HG03103 (cell line): ENCODE measurements at regions not wholly inside any gene's neighbourhood (a gene's known extent, or its start where the extent isn't known, plus 50 kb on each side); places are given as distances from the start of the nearest gene placed in this dataset.
"Not testable (repeated sequence)": the region's sequence is repeated elsewhere in the genome, so short reads cannot be mapped to it uniquely, and the experiment has no call there.

ENCODE experiments used
- ATAC-seq: cut with Tn5 transposase; IDR thresholded peaks from one replicate; pipeline ENCODE4 v1.9.1; 2021; ENCODE audit warnings: low read depth; ENCODE audit not compliant: unreplicated experiment

DNA sequence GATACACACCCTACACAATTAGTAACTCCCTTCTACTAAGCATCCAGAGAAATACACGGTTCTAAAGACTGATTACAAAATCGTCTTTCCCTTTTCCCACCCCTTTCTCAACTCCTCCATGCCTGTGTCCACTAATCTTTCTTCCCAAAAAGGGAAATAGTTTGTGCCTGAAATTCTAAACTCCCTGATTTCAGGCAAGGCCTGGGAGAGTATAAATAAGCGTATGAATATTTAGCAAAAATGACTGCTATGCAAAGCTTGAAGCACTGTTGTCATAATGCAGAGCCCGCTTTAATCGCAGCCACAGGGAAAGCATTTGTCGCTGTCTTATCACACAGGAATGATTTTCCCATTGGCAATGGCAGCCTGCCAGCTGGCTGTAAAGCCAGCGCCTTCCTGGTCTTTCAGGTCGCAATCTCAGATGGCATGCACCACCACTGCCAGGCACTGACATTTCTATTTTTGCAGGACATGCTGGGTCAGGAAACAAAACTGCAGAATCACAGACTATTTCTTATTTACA is 142.9 kb upstream of the PCGF5 start:
- no peak for ATAC-seq

GRCh38 chr10:91080776-91081175 is 139.7 kb upstream of the PCGF5 start:
- no peak for ATAC-seq

GRCh38 chr10:91082447-91082846 is 138.0 kb upstream of the PCGF5 start:
- ATAC-seq: no peak

DNA sequence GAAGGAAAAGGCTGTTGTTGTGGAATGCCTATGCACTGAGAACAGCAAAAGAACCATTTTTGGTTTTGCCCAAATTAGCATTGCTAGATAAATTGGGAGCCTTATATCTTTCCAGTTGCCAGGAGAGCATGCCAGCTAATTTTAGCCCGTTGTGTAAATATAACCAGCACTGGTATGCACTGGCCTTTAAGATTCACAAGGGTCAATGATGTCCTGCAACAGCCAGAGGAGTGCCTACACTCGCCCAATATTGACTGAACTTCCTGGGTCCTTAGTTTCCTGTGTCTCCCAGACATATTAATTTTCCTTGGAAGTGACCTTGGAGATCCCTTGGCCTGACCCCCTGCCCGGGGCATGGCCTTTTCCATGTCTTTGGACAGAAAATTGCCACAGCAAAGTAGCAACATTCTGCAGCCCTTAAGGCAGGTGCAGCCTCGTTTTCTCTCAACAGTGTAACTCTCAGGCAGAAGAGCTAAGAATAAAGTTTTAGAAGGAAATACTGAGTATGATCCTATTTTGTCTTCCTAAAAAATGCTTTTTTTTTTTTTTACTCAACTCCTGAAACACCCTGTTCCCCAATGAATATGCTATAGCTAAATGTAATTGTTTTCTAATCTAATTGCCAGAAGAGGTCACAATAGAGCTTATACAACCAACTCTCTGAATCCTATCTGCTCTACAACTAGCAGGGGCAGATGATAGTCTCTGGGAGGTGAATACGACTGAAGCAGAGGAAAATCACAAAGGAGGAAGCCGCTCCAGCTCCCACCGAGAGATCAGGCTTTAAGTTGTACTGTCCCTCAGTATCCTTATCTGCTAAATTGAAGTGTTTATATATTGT is 131.9 kb upstream of the PCGF5 start:
- ATAC-seq: no peak

GRCh38 chr10:91090761-91091529 is 129.5 kb upstream of the PCGF5 start:
- ATAC-seq: no peak

GRCh38 chr10:91091780-91092179 is 128.7 kb upstream of the PCGF5 start:
- no peak for ATAC-seq

GRCh38 chr10:91096274-91096673 is 124.2 kb upstream of the PCGF5 start:
- no peak for ATAC-seq

DNA sequence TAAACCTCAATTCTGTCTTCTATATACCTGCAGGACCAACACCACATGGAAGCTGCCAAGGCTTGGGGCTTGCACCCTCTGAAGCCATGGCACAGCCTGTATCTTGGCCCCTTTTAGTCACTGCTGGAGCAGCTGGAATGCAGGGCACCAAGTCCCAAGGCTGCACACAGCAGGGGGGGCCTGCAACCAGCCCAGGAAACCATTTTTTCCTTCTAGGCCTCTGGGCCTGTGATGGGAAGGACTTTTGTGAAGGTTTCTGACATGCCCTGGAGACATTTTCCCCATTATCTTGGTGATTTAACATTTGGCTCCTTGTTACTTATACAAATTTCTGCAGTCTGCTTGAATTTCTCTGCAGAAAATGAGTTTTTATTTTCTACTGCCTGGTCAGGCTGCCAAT is 123.2 kb upstream of the PCGF5 start:
- ATAC-seq: no peak

DNA sequence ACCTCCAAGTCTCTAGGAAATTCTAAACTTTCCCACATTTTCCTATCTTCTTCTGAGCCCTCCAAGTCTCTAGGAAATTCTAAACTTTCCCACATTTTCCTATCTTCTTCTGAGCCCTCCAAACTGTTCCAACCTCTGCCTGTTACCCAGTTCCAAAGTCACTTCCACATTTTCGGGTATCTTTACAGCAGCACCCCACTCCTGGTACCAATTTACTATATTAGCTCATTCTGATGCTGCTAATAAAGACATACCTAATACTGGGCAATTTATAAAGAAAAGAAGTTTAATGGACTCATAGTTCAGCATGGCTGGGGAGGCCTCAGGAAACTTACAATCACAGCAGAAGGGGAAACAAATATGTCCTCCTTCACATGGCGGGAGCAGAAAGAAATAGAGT is 122.4 kb upstream of the PCGF5 start:
- ATAC-seq: not testable (repeated sequence)

- ATAC-seq: peak; percentile 72
These were observed 116.9 kb upstream of the PCGF5 start for GRCh38 chr10:91103384-91104192.

DNA sequence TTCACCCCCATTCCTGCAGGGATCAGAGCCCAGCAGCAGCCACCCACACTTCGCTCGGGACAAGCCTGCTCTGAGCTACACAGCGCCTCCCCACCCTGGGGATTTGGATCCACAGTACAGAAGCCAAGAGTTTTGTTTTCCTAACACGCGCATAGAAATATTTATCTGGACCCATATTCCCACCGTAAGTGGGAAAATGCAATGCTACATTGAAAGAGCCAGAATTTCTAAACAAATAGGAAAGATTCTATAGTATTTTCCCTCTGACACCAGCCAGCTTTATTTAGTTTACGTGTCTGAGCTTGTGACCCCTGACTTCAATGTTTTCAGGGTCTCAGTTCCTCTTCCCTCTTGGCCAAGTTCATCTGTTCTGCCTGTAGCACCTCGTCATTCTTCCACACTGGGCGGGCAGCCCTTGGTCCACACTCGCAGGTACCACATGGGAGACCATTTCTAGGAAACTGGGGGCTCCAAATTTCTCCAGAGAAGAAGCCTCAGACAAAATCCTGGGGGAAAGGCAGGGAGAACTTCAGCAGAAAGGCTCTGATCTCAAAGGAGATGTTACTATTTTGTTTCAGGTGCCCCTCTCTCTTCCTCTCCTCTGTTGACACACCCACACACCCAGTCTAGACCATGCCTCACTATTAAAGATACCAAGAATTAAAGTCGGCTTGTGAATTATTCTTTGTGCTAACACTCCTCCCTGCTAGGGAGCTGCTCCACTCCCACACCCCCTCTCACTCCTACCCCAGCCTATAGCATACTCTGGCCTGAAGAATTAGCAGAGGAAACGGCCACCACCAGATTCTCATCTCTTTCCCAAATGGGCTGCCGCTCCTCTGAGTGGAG is 116.0 kb upstream of the PCGF5 start:
- no peak for ATAC-seq

DNA sequence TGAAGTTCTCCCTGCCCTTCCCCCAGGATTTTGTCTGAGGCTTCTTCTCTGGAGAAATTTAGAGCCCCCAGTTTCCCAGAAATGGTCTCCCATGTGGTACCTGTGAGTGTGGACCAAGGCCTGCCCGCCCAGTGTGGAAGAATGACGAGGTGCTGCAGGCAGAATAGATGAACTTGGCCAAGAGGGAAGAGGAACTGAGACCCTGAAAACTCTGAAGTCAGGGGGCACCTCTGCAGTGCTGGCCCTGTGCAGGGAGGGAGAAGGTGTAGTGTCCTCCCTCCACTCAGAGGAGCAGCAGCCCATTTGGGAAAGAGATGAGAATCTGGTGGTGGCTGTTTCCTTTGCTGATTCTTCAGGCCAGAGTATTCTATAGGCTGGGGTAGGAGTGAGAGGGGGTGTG is 115.2 kb upstream of the PCGF5 start:
- no peak for ATAC-seq

GRCh38 chr10:91108820-91109219 is 111.6 kb upstream of the PCGF5 start:
- no peak for ATAC-seq

- ATAC-seq: no peak
These were observed 109.4 kb upstream of the PCGF5 start for GRCh38 chr10:91111060-91111459.

DNA sequence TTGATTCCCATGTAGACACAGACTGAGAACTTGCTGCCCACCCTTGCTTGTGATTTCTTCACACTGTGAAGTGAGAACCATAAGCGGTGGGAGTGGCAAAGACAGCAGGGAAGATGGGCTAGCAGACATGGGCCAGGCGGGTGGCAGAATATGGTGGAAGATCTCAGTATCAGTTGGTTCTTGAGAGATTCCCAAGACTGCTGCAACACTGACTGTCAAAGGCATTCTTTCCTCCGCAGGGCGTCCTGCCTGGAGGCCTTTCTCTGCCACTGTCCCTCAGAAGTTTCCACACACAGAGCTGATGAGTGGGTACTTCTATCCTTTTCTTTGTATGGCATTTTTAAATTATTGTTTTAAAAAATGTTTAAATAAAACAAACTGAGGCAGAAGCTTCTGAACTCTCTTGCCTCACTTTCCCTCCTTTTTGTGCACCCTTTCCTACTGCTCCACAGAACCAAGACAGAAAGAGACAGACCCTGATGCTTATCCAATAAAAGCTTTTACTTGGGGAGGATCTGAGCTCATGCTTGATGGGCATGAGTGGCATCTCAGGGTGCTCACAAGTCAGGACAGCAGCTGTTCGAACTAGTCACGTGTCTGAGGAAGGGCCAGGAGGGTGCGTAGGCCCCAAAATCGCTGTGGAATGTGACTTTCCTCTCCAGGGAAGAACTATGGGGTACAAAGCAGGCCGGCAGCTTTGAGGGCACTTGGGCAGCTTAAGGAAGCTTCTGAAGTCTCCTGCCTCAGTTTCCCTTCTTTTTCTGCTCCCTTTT is 104.7 kb upstream of the PCGF5 start:
- ATAC-seq: no peak

- no peak for ATAC-seq
These were observed 103.0 kb upstream of the PCGF5 start for GRCh38 chr10:91117505-91117904.

DNA sequence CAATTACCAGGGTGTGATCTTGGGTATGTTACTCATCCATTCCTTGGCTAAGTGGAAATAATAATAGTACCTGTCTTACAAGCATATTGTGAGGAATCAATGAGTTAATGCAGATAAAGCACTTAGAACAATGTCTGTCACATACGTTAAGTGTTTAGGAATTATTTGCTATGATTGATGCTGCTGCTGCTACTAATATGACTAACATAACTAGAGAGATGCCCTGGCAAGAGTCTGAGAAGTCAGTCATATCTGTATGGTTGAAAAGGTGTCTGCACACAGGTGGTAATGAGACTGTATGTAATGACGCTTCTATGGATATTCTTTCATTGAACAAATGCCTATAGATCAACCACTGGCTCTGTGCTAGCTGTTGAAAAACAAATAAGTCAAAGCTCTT is 100.1 kb upstream of the PCGF5 start:
- no peak for ATAC-seq

DNA sequence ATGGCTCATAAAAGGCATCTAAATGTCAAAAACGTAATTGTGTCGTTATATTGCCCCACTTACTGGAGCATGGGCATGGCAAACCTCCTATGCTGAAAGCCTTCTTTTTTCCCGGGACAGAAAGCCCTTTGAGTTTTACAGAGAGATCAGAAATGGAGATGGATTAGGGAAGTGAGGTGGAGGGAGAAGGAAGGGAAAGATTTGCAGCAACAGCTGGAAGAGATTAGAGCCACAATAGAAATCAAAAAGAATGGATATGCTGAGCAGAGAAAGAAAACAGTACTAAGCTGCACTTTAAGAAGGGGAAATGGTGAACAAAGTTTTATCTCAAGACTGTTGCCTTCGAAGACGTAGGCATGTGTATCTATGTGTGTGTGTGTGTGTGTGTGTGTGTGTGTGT is 97.2 kb upstream of the PCGF5 start:
- ATAC-seq: no peak

DNA sequence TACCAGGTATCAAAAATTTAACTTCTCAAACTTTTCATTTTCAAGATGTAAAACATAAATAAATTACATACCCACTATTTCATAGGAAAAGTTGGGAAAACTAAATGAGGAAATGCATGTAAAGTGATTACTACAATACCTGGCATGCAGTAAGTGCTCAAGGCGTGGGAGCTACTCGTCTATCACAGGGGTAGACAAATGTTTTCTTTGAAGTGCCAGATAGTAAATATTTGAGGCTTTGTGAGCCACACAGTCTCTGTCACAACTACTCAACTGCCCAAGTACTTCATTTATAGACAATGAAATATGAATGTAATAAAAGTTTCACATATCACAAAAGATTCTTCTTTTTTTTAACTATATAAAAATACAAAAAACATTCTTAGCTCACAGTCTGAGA is 96.4 kb upstream of the PCGF5 start:
- no peak for ATAC-seq
